ENCODE measurements at regions not wholly inside any gene's neighbourhood (a gene's known extent, or its start where the extent isn't known, plus 50 kb on each side); places are given as distances from the start of the nearest gene placed in this dataset.
"Not testable (repeated sequence)": the region's sequence is repeated elsewhere in the genome, so short reads cannot be mapped to it uniquely, and the experiment has no call there.

DNA sequence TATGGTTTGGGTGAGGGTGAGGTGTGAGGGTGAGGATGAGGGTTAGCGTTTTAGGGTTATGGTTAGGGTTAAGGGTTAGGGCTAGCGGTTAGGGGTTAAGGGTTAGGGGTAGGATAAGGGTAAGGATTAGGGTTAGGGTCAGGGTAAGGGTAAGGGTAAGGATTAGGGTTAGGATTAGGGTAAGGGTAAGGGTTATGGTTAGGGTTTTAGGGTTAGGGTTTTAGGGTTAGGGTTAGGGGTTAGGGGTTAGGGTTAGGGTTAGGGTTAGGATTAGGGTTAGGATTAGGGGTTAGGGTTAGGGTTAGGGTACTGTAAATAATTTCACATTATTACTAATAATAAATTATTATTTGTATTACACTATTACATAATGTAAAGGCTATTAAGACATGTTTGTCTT, 359.5 kb downstream of the CACNA1B start:
- not testable (repeated sequence) for H3K27ac Mint-ChIP-seq; ATAC-seq; H3K4me3 Mint-ChIP-seq; H3K9me3 Mint-ChIP-seq; H3K36me3 Mint-ChIP-seq; H3K27me3 Mint-ChIP-seq; H3K4me1 Mint-ChIP-seq (ENCODE audit: low read depth in 2 of 2); DNase-seq (ENCODE audit: low spot score)

DNA sequence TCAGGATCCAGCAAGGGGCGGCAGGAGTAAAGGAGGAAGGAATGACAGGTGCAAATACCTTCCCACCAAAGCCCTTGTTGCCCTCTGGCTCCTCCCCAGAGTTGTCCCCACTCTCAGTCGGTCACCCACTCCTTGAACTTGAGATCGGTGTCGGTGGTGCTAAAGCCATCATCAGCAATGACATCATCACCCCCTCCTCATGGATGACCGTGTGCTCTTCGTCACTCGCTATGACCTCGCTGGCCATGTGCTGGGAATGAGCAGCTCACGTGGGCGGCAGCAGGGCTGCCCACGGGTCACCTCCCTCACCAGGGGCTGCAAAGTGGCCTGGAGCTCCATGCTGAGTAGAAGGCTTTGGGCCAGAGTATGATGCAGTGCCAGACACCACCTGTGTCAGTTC, 405.3 kb downstream of the CACNA1B start:
- DNase-seq (ENCODE audit: low spot score); H3K4me1 Mint-ChIP-seq (ENCODE audit: low read depth in 2 of 2); H3K27me3 Mint-ChIP-seq; ATAC-seq; H3K36me3 Mint-ChIP-seq; H3K4me3 Mint-ChIP-seq; H3K9me3 Mint-ChIP-seq; H3K27ac Mint-ChIP-seq: not testable (repeated sequence)

Data from natural killer cell treated with Interleukin-12 subunit alpha and Interleukin-12 subunit beta and Interleukin-15 and Interleukin-18, amount 100 ng/mL, for 72 hours (primary cell).